Right lobe of liver (tissue), 6 donors: ENCODE measurements at regions not wholly inside any gene's neighbourhood (a gene's known extent, or its start where the extent isn't known, plus 50 kb on each side); places are given as distances from the start of the nearest gene placed in this dataset.
"Not testable (repeated sequence)": the region's sequence is repeated elsewhere in the genome, so short reads cannot be mapped to it uniquely, and the experiment has no call there.

Source experiments
- ATAC-seq, 4 donors: fragments of 200-7000 bp; cut with Tn5 transposase; one replicate each; pipeline ENCODE4 v1.9.1; 2020; ENCODE audit warnings: mild to moderate bottlenecking in 4 of 4, moderate library complexity in 4 of 4
- DNase-seq, 3 donors: peaks; one replicate each; pipeline ENCODE4 v3.0.0-alpha.2; 2020
- H3K27ac ChIP-seq, 3 donors: fragments of 200-600 bp; one replicate each; pipeline ENCODE4 v1.8.0; 2022
- H3K27me3 ChIP-seq, 2 donors: fragments of 200-600 bp; one replicate each; pipeline ENCODE4 v1.8.0; 2022
- H3K36me3 ChIP-seq, 4 donors: fragments of 200-600 bp; sonication (generic) in 1 of 4; one replicate each; pipeline versions ENCODE4 v1.5.1 to v1.8.0; 2017 to 2022; ENCODE audit warnings: control low read depth in 1 of 4
- H3K4me1 ChIP-seq, 4 donors: fragments of 200-600 bp; sonication (generic) in 1 of 4; one replicate each; pipeline versions ENCODE4 v1.5.1 to v1.8.0; 2017 to 2022; ENCODE audit warnings: control low read depth in 1 of 4
- H3K4me3 ChIP-seq, 3 donors: fragments of 200-600 bp; one replicate each; pipeline ENCODE4 v1.8.0; 2022
- H3K9me3 ChIP-seq, 4 donors: fragments of 200-600 bp; sonication (generic) in 1 of 4; one replicate each; pipeline versions ENCODE4 v1.5.1 to v1.8.0; 2017 to 2022; ENCODE audit warnings: control low read depth in 1 of 4
- POLR2A ChIP-seq: fragments of 450-650 bp; IDR thresholded peaks from one replicate; pipeline ENCODE4 v1.6.1; 2017; ENCODE audit warnings: antibody characterized with exemption, mild to moderate bottlenecking
- WGBS: methylation state at CpG from one replicate; pipeline ENCODE4 v1.1.6; 2018; ENCODE audit warnings: low coverage, low lambda C conversion rate; ENCODE audit not compliant: insufficient coverage; ENCODE audit errors: missing lambda C conversion rate; 5-methylcytosine and 5-hydroxymethylcytosine counted together
- intact Hi-C, 2 donors: fragments of 100-400 bp; cut with DNase I; formaldehyde crosslinking; loops; one replicate each; pipeline versions ENCODE4 v1.11.2 to v1.14.1; 2022
- TF ChIP-seq, protein P1 (sequence below), 4 donors: fragments of 200-600 bp in 3 of 4; fragments of 450-650 bp in 1 of 4; IDR thresholded peaks; one replicate each; pipeline versions ENCODE4 v1.5.1 to v1.8.0; 2016 to 2022; ENCODE audit warnings: antibody characterized with exemption in 4 of 4, mild to moderate bottlenecking in 2 of 4
- donor health status: DM: no; HTN: yes; CAD: no.
- donor health status: DM: no; HTN: no; CAD: no.
- donor health status: DM: no; HTN: no; CAD: no.
- donor health status: DM: no; HTN: yes; CAD: no.
- donor health status: DM: no; HTN: yes; CAD: no.

DNA sequence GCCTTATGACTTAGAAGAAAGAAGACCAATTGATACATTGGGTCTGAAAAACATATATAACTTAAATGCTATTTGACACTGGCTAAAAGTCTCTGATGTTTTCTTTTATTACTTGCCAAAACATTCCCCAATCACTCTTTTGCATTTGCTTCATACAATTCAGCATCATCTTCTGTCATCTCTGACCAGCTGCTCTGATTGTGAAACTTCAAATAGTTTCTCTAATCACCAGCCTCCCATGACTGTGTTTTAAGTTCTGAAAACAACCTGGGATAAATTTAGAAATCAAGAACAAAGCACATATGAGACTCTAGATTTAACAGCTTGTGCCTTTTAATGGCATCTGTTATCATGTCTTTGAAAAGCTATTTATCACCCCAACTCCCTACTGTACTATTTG is 208.4 kb upstream of the KCND2 start:
- no peak overlapping the region for H3K27ac ChIP-seq
- ATAC-seq (no peak), DNase-seq (no peak)
- no peaks in the 10 kb centered on the region for H3K9me3 ChIP-seq
- TF ChIP-seq, protein P1, sequence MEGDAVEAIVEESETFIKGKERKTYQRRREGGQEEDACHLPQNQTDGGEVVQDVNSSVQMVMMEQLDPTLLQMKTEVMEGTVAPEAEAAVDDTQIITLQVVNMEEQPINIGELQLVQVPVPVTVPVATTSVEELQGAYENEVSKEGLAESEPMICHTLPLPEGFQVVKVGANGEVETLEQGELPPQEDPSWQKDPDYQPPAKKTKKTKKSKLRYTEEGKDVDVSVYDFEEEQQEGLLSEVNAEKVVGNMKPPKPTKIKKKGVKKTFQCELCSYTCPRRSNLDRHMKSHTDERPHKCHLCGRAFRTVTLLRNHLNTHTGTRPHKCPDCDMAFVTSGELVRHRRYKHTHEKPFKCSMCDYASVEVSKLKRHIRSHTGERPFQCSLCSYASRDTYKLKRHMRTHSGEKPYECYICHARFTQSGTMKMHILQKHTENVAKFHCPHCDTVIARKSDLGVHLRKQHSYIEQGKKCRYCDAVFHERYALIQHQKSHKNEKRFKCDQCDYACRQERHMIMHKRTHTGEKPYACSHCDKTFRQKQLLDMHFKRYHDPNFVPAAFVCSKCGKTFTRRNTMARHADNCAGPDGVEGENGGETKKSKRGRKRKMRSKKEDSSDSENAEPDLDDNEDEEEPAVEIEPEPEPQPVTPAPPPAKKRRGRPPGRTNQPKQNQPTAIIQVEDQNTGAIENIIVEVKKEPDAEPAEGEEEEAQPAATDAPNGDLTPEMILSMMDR (IDR thresholded peaks at IDR 0.05) = no peak
- no peak for TF ChIP-seq POLR2A
- no peak overlapping the region for H3K4me3 ChIP-seq
- no peaks in the 10 kb centered on the region for H3K27me3 ChIP-seq
- no peaks in the 10 kb centered on the region for H3K36me3 ChIP-seq
- H3K4me1 ChIP-seq = no peaks in the 10 kb centered on the region
- intact Hi-C loops = no loop called here

- H3K27ac ChIP-seq, ATAC-seq, DNase-seq, H3K4me1 ChIP-seq, H3K36me3 ChIP-seq, H3K27me3 ChIP-seq, H3K4me3 ChIP-seq, H3K9me3 ChIP-seq, intact Hi-C loops: not testable (repeated sequence)
Observed at GRCh38 chr7:120066898-120067297, 206.1 kb upstream of the KCND2 start.

GRCh38 chr7:120070201-120070600 is 202.8 kb upstream of the KCND2 start:
- H3K27ac ChIP-seq = no peak overlapping the region
- intact Hi-C loops = no loop called here
- DNase-seq (no peak), ATAC-seq (no peak)
- no peak overlapping the region for H3K4me3 ChIP-seq
- no peaks in the 10 kb centered on the region for H3K27me3 ChIP-seq
- no peak for TF ChIP-seq POLR2A
- TF ChIP-seq, protein P1 (IDR thresholded peaks at IDR 0.05) = no peak
- no peaks in the 10 kb centered on the region for H3K9me3 ChIP-seq
- H3K36me3 ChIP-seq = no peaks in the 10 kb centered on the region
- H3K4me1 ChIP-seq = no peaks in the 10 kb centered on the region
- no CpG with 5 or more reads among the region's 1 CpG for WGBS

DNA sequence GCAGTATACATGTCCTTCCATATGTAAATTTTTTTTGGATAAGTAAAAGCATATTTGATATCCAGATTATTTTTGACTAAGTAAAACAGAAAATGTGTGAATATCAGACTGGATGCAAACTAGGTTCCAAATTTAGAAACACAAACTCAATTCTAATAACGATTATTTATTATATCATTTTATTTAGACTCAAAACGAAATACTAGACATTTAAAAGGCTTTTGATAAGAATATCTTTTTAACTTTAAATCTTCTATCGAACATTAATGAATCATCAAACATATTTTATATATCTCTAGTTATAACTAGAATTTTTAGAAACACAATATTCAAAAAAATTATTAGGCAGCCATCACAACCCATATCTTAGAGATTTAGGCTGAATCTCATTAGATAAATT is 195.2 kb upstream of the KCND2 start:
- no peak overlapping the region for H3K27ac ChIP-seq
- intact Hi-C loops = no loop called here
- H3K4me3 ChIP-seq = no peak overlapping the region
- DNase-seq = no peak
- ATAC-seq = no peak
- H3K36me3 ChIP-seq = no peaks in the 10 kb centered on the region
- TF ChIP-seq, protein P1 (IDR thresholded peaks at IDR 0.05) = no peak
- no peak for TF ChIP-seq POLR2A
- no peaks in the 10 kb centered on the region for H3K27me3 ChIP-seq
- no peaks in the 10 kb centered on the region for H3K9me3 ChIP-seq
- 29% methylated on average over 3 of the region's 3 CpGs for WGBS
- no peaks in the 10 kb centered on the region for H3K4me1 ChIP-seq

- no peaks in the 10 kb centered on the region for H3K27me3 ChIP-seq
- 33% methylated on average over 1 of the region's 1 CpG for WGBS
Observed at GRCh38 chr7:120079022-120079421, 194.0 kb upstream of the KCND2 start.

More at GRCh38 chr7:120079022-120079421, 194.0 kb upstream of the KCND2 start:
- no peaks in the 10 kb centered on the region for H3K9me3 ChIP-seq
- no peak overlapping the region for H3K4me3 ChIP-seq
- TF ChIP-seq, protein P1 (IDR thresholded peaks at IDR 0.05) = no peak
- TF ChIP-seq POLR2A = no peak
- H3K4me1 ChIP-seq = no peaks in the 10 kb centered on the region
- intact Hi-C loops = no loop called here
- no peaks in the 10 kb centered on the region for H3K36me3 ChIP-seq
- DNase-seq (no peak), ATAC-seq (no peak)
- no peak overlapping the region for H3K27ac ChIP-seq
